Fibroblast of pulmonary artery (primary cell): ENCODE measurements at regions not wholly inside any gene's neighbourhood (a gene's known extent, or its start where the extent isn't known, plus 50 kb on each side); places are given as distances from the start of the nearest gene placed in this dataset.

Source experiments
- DNase-seq: peaks from one replicate; pipeline ENCODE4 v3.0.0-alpha.2; 2010; ENCODE audit warnings: low read depth
- H3K4me3 ChIP-seq: replicated peaks from 2 replicates; pipeline ENCODE4 v1.5.1; 2011; ENCODE audit warnings: low read depth, mild to moderate bottlenecking, control low read depth, low read length, moderate library complexity
- TF ChIP-seq, protein P1 (sequence below): IDR thresholded peaks from 2 replicates; pipeline ENCODE4 v1.5.1; 2011; ENCODE audit warnings: mild to moderate bottlenecking, control low read depth, low read length, inconsistent platforms; ENCODE audit errors: missing control alignments

- TF ChIP-seq, protein P1, sequence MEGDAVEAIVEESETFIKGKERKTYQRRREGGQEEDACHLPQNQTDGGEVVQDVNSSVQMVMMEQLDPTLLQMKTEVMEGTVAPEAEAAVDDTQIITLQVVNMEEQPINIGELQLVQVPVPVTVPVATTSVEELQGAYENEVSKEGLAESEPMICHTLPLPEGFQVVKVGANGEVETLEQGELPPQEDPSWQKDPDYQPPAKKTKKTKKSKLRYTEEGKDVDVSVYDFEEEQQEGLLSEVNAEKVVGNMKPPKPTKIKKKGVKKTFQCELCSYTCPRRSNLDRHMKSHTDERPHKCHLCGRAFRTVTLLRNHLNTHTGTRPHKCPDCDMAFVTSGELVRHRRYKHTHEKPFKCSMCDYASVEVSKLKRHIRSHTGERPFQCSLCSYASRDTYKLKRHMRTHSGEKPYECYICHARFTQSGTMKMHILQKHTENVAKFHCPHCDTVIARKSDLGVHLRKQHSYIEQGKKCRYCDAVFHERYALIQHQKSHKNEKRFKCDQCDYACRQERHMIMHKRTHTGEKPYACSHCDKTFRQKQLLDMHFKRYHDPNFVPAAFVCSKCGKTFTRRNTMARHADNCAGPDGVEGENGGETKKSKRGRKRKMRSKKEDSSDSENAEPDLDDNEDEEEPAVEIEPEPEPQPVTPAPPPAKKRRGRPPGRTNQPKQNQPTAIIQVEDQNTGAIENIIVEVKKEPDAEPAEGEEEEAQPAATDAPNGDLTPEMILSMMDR: no peak
- no peak for DNase-seq
- H3K4me3 ChIP-seq: no peak overlapping the region
Observed at GRCh38 chr4:11640584-11640983, 211.9 kb upstream of the HS3ST1 start.

DNA sequence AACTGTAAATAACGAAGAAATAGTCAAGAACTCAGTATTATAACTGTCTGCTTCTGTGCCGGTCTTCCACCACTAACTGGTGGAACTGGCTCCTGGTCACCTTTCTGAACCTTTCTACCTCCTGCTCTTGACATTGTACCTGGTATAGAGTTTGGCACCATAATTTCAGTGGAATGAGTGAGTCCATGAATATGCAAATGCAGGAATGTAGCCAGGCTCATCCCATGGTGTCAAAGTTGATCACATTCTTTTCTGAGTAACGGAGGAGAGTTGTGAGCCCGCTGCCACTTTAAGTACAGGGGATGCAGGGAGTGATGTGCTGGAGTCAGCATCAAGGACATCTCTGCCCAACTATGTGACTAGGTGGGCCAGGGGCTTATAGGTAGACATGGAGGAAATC is 207.9 kb upstream of the HS3ST1 start:
- TF ChIP-seq, protein P1: no peak
- DNase-seq: no peak
- no peak overlapping the region for H3K4me3 ChIP-seq

GRCh38 chr4:11636031-11636430 is 207.3 kb upstream of the HS3ST1 start:
- no peak overlapping the region for H3K4me3 ChIP-seq
- no peak for DNase-seq
- TF ChIP-seq, protein P1: no peak

GRCh38 chr4:11635342-11635741 is 206.6 kb upstream of the HS3ST1 start:
- no peak overlapping the region for H3K4me3 ChIP-seq
- TF ChIP-seq, protein P1: no peak
- peak; percentile 81 for DNase-seq

GRCh38 chr4:11634283-11634682 is 205.6 kb upstream of the HS3ST1 start:
- TF ChIP-seq, protein P1: no peak
- DNase-seq: no peak
- no peak overlapping the region for H3K4me3 ChIP-seq

DNA sequence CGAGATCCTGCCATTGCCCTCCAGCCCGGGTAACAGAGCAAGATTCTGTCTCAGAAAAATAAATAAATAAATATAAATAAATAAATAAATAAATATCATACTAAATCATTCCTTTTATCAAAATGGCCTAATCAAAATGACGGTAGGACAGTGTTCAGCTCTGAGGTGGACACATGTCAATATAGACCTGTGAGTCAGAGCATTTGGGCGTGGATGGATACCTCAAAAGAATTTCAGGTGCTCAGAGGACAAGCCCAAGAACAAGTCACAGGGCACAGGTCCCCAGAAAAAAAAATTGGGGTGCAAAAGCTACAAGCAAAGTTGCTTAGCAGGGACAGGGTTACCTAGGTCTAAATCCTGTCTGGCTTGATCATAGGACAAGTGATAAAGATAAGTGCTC is 204.7 kb upstream of the HS3ST1 start:
- no peak overlapping the region for H3K4me3 ChIP-seq
- TF ChIP-seq, protein P1: no peak
- DNase-seq: no peak

GRCh38 chr4:11632483-11632882 is 203.8 kb upstream of the HS3ST1 start:
- DNase-seq: no peak
- no peak overlapping the region for H3K4me3 ChIP-seq
- TF ChIP-seq, protein P1: no peak
